HT-29 (cell line): ENCODE measurements at regions not wholly inside any gene's neighbourhood (a gene's known extent, or its start where the extent isn't known, plus 50 kb on each side); places are given as distances from the start of the nearest gene placed in this dataset.
A peak's percentile ranks its signal among the peaks of the same experiment; 100 is the strongest.

Experiments
- DNase-seq: peaks from one replicate; pipeline ENCODE4 v3.0.0-alpha.2; 2015; ENCODE audit warnings: low spot score

- no peak for DNase-seq
Measured at GRCh38 chr6:144335311-144335861, 50.3 kb downstream of the UTRN start.

GRCh38 chr6:144335914-144336313 is 50.8 kb downstream of the UTRN start:
- peak; percentile 23 for DNase-seq

- no peak for DNase-seq
Measured at GRCh38 chr6:144336900-144337299, 51.8 kb downstream of the UTRN start.

GRCh38 chr6:144338474-144338873 is 53.3 kb downstream of the UTRN start:
- DNase-seq: no peak

- DNase-seq: no peak
Measured at GRCh38 chr6:144338951-144339700, 54.0 kb downstream of the UTRN start.

- no peak for DNase-seq
Measured at GRCh38 chr6:144339859-144340452, 54.8 kb downstream of the UTRN start.

GRCh38 chr6:144340541-144341371 is 55.6 kb downstream of the UTRN start:
- DNase-seq: no peak

GRCh38 chr6:144341831-144342527 is 56.8 kb downstream of the UTRN start:
- no peak for DNase-seq

- peak; percentile 63 for DNase-seq
Measured at GRCh38 chr6:144343701-144344428, 58.7 kb downstream of the UTRN start.

- no peak for DNase-seq
Measured at GRCh38 chr6:144344646-144345045, 59.5 kb downstream of the UTRN start.

GRCh38 chr6:144345451-144345850 is 60.3 kb downstream of the UTRN start:
- DNase-seq: no peak

- DNase-seq: peak; percentile 56
Measured at GRCh38 chr6:144346719-144347447, 61.7 kb downstream of the UTRN start.

- DNase-seq: no peak
Measured at GRCh38 chr6:144347448-144347759, 62.3 kb downstream of the UTRN start.

- DNase-seq: no peak
Measured at GRCh38 chr6:144347933-144348332, 62.8 kb downstream of the UTRN start.

GRCh38 chr6:144349690-144350527 is 64.8 kb downstream of the UTRN start:
- no peak for DNase-seq

- no peak for DNase-seq
Measured at GRCh38 chr6:144350528-144350880, 65.4 kb downstream of the UTRN start.

- DNase-seq: no peak
Measured at GRCh38 chr6:144351379-144352127, 66.4 kb downstream of the UTRN start.

- DNase-seq: no peak
Measured at GRCh38 chr6:144352331-144352730, 67.2 kb downstream of the UTRN start.

- DNase-seq: no peak
Measured at GRCh38 chr6:144353871-144354314, 68.8 kb downstream of the UTRN start.
